ENCODE measurements at regions not wholly inside any gene's neighbourhood (a gene's known extent, or its start where the extent isn't known, plus 50 kb on each side); places are given as distances from the start of the nearest gene placed in this dataset.
"Not testable (repeated sequence)": the region's sequence is repeated elsewhere in the genome, so short reads cannot be mapped to it uniquely, and the experiment has no call there.

DNA sequence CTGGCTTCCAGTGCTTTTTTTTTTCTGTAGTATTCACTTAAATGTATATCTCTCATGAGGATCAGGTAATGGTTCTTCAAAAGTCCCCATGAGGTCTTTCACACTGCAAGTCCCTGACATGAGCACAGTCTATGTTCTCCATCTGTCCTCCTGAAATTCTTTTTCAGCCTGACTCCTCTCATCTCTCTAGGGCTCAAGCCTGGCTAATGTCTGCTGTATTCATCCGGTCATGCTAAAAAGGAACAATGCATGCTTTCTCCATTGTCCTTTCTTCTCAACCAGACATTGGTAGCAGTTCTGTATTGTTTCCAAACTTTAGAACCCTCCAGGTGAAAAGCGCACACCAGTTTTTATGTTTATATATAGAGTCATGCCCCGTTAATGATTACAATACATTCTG is 368.3 kb upstream of the OLFM3 start:
- peak; percentile 56 for DNase-seq

DNA sequence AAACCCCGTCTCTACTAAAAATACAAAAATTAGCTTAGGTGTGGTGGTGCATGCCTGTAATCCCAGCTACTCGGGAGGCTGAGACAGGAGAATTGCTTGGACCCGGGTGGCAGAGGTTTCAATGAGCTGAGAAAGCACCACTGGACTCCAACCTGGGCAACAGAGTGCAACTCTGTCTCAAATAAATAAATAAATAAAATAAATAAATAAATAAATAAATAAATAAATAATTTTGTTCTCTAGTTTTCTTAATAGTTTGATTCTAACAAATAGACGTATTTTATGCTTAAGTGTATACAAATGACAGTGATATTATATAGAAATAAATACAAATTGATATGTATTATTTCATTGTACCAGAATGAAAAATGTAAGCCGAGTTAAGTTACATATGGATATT is 339.9 kb upstream of the OLFM3 start:
- DNase-seq: no peak

DNA sequence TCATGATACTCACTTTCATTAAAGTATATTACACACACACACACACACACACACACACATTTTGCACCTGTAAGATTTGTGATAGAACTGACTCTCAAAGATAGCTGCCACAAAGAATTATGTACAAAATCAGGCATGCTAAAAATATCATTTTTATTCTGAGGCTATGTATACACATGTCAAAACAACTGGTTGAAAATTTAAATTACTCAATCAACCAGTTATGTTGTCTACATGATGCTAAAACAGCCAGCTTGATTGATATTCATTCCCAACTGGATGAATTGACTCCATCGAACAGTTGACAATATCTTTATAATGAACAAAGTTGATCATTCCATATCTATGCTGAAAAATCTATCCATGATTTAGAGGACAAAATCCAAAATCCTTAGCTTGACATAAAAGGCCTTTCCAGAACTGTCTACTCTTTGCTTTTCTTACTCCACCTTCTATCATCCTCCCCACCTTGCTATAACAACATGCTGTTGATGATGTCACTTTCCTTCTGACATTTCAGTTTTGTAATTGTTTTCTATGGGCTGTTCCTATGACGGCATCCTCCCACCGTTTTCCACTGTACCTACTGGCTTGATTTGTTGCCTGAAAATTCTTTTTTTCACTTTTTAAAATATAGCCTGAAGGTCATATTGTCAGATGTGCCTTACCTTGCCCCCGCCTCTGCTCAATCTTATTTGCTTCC is 321.5 kb upstream of the OLFM3 start:
- no peak for DNase-seq

DNA sequence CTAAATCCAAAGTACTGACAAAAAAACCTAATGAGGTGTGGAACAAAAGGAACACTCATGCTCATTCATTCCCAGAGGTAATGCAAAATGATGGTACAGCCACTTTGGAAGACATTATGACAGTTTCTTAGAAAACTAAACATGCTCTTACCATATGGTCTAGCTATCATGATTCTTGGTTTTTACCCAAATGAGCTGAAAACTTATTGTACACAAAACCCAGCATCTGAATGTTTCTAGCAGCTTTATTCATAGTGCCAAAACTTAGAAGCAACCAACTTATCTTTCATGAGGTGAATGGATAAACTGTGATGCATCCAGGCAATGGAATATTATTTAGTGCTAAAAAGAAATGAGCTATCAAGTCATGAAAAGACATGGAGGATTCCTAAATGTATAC is 318.4 kb upstream of the OLFM3 start:
- DNase-seq: no peak

DNA sequence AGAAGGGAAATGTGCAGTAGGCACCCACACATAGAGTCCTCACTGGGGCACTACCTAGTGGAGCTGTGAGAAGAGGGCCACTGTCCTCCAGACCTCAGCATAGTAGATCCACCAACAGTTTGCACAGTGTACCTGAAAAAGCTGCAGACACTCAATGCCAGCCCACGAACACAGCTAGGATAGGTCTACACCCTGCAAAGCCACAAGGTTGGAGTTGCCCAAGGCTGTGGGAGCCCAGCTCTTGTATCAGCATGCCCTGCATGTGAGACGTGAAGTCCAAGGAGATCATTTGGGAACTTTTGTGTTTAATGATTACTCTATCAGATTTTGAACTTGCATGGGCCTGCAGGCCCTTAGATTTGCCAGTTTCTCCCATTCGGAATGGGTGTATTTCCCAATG is 299.4 kb upstream of the OLFM3 start:
- DNase-seq: no peak

DNA sequence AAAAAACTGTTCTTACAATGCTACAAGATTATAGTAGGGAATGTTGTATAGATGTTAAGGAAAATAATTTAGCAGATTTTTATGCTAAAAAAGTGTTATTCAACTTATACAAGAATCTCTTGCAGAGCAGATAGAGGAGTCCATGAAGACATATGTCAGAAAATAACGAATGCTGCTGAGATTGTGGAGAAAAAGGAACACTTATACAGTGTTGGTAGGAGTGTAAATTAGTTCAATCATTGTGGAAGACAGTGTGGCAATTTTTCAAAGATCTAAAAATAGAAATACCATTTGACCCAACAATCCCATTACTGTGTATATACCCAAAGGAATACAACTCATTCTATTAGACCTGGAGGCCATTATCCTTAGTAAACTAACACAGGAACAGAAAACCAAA is 286.2 kb upstream of the OLFM3 start:
- DNase-seq: no peak

DNA sequence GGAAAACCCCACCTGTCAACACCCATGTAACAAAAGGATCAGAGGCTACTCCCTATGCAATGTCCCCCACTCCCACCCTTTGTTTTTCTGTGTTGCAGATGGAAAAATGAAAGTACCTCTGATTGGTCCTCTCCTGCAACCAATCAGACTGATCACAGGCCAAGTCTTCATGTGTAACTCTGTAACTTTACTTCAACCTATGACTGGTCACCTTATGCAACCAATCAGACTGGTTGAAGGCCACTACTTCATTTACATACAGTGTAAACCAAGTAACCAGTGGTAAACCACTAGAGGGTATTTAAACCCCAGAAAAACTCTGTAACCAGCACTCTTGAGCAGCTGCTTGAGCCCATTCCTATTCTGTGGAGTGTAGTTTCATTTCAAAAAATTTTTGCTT is 266.3 kb upstream of the OLFM3 start:
- no peak for DNase-seq

DNA sequence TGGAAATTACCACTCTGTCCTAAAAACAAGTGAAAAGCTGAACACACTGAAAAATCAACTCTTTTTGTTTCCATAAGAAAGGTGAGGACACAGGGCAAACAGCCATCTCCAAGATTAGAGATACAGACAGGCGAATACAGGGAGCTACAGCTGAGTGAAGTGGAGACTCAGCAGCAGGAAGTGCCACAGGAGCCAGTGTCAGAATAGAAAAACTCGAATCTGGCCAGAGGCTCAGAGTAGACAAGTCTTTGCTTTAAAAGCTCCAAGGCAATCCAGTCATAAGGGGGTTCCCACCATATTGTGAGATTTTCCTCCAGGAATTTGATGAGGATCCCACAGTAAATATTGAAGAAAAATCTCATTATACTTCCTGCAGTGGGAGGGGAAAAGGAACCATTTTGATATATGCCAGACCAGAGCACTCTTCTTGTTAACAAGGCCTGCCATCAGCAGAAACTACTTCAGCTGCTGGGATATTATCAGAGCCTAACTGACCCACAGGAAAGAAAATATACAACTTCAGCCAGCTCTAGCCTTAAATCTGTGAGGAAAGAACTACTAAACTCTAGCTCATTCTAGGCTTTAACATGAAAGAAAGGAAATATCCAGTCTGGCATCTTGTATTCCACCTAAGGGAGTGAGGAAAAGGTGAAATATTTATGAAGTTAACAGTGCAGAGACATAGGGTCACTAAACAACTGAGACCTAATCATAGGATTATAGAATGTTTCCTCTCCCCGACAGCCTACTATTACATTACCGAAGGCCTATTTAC is 256.2 kb upstream of the OLFM3 start:
- peak; percentile 51 for DNase-seq

DNA sequence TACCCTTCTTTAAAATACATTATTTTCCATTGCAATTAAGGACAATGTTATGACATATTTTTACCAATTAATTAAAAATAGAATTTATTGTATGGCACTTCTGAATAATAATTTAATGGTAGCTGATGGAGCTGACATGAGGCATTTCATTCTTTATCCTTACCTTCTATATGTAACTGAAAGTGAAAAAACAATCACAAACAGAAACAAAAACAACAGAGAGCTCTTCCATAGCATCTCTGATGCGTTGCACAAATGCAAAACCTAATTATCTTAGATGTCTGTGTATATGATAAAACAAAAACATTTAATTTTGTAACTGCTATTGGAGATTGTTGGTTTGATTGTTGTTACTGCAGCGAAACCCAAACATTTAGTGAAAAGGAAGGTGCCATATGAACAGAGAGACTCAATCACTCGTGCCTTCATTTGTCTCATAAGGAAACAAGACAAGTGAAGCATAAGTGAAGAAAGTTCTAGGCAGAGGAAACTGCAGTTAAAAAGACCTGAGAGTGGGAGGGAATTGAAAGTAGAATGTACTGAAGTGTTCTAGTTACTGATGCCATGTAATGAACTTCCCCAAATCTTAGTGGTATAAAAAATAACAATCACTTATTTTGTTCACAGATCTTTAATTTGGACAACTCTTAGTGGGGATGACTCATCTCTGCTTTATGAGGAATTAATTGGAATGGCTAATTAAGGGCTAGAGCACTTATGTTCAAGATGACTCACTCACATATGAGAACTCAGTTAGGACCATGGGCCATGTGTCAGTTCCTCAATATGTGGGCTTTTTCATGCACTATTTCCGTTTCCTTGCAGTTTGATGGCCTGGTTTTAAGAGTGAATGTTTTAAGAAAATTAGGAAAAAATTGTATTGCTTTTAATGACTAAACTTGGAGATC is 245.0 kb upstream of the OLFM3 start:
- DNase-seq: no peak

DNA sequence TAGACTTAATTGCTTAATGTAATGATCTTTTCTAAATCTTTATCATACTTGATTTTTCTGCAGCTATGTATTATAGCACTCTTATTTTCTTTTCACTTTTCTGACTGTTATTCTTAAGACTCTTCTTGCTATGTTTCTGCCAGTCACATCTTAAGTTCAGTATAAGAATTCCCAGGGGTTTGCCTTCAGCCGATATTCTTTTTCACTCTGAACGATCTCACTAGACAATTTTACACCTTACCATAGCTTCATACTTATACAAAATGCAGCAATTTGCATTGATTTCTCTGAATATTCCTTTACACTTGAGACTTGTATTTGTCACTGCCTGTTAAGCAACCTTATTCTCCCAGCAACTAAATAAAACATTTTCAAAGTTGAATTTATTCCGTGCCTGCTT is 242.5 kb upstream of the OLFM3 start:
- DNase-seq: no peak

DNA sequence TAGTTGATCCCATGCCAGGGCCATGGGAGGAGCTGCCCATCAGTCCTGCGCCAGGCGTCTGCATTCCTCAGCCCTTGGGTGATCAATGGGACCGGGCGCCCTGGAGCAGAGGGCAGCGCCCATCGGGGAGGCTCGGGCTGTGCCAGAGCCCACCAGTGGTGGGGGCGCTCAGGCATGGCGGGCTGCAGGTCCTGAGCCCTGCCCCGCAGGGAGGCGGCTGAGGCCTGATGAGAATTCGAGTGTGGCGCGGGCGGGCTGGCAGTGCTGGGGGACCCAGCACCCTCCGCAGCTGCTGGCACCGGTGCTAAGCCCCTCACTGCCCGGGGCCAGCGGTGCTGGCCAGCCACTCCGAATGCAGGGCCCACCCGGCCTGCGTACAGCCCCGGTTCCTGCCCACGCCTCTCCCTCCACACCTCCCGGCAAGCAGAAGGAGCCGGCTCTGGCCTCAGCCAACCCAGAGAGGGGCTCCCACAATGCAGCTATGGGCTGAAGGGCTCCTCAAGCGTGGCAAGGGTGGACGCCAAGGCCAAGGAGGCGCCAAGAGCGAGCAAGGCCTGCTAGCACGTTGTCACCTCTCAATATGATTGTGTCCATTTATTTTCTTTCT is 238.1 kb upstream of the OLFM3 start:
- DNase-seq: no peak

DNA sequence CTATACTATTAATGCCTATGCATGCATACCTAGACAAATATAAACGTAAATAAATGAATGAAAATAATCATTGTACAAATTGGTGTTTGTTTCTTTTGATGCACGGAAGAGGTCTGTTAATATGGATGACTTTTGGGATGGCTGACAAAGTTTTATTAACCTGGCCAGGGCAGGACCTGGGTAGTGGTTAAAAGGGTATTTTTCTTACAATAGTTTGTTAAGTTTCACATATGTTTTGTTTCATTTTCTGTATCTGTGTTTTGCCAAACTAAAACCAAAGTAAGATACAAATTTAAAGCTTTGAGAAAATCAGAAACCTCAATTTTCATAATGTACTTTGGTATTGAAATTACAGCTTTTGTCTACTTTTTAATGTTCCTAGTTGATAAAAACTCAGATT is 222.7 kb upstream of the OLFM3 start:
- no peak for DNase-seq

DNA sequence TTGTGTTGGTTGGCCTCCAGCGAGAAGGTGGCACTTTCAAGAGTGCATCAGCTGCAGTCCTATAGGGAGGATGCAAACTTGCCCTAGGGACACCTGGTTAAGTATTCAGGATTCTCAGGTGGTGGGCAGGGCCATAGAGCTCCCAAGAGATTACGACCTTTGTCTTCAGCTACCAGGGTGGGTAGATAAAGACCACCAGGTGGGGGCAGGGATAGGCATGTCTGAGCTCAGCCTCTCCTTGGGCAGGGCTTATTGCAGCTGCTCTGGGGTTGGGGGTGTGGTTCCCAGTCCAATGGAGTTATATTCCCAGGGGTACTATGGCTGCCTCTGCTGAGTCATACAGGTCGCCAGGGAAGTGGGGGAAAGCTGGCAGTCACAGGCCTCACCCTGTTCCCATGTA is 214.2 kb upstream of the OLFM3 start:
- not testable (repeated sequence) for DNase-seq

DNA sequence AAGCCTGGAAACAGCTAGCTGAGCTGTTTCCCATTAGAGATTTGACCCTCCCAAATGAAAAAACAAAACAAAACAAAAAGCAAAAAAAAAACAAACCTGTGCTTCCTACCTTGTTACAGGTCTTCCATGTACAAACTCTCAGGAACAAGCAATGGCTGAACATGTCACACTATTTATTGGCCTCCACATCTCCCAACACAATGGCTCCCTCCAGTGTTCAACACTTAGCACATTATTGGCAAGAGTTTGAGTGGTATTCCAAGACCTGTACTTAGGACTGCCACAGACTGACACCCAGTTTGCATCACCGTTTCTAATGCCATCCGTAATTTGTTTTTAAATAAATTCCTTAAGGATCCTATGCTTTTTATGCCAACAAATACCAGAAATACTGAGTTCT is 195.0 kb upstream of the OLFM3 start:
- peak; percentile 64 for DNase-seq

DNA sequence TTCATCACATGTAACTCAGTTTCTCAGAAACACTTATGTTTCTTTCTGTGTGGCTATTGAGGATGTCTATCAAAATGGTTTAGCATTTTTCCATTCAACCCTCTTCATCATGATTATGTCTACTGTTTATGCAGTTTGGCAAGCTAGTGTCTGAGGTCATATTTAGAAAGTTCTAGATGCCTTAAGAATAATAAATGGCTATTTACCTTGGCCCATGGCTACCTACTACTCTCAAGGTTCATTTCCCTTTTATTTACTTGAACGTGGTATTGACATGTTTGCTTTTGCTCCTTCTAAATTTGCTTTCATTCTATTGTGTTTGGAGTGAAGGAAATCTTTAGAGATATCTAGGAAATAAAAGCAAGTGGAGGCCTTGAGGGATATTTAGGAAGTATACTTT is 193.7 kb upstream of the OLFM3 start:
- no peak for DNase-seq

DNA sequence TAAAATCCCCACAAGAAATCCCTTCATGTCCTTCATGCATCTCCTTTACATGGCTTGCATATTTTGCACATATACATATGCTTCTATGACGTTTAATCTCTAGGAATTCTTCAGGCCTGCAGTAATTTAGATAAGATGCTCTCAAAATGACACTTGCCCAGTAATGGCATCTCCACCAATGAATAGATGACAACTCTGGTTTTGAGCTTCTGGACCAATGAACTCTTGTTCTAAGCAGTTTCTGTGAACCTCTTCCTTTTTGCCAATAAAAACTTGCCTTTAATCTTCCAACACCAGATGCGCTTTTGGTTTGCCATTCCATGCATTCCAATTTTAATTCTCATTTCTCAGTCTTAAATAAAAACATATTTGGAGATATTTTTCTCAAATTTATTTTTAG is 189.8 kb upstream of the OLFM3 start:
- no peak for DNase-seq

DNA sequence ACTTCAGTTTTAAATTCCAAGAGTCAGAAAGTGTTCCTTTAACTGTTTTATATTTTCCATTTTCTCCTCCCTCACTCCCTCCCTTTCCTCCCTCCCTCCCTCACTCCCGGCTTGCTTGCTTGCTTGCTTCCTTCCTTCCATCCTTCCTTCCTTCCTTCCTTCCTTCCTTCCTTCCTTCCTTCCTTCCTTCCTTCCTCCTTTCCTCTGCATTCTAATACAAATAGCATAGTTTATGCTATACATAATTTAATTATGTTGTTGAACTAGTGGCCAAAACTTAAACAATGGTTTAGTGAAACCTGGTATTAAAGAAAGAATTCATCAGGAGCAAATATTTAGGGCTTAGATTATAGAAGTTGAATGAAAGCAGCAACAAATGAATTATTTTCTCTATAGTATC is 188.5 kb upstream of the OLFM3 start:
- no peak for DNase-seq

DNA sequence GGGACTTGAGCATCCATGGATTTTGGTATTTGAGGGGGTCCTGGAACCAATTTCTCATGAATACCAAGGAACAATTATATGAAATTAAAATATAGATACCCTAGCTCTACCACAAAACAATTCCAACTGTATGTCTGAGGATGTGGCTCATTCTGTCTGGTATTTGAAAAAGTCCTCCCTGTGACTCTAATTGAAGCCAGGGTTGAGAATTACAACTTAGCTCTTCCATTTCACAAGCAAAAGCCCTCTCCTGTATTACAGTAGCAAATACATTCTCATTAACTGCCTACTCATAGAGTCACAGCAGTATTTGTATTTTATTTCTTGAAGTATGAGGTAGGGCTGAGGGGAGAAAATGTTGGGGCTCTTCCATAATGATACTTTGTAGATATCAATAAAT is 187.8 kb upstream of the OLFM3 start:
- no peak for DNase-seq

DNA sequence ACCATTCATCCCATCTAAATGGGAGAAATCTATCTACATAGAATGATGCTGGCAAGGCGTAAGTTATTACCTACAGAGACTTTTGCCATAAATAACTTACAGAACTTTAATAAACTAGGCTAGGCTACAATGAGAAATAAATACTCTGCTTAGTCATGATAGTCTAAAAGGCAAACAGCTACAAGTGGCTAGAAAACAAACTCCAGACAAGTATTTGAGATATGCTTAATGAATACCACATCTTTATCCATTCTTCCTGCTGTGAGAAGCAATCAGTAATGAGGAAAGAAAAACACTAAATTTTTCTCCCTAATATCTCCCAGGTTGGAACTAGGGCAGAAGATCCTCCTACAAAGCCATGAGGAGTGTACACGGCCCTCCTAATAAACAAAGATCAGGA is 187.0 kb upstream of the OLFM3 start:
- DNase-seq: no peak

DNA sequence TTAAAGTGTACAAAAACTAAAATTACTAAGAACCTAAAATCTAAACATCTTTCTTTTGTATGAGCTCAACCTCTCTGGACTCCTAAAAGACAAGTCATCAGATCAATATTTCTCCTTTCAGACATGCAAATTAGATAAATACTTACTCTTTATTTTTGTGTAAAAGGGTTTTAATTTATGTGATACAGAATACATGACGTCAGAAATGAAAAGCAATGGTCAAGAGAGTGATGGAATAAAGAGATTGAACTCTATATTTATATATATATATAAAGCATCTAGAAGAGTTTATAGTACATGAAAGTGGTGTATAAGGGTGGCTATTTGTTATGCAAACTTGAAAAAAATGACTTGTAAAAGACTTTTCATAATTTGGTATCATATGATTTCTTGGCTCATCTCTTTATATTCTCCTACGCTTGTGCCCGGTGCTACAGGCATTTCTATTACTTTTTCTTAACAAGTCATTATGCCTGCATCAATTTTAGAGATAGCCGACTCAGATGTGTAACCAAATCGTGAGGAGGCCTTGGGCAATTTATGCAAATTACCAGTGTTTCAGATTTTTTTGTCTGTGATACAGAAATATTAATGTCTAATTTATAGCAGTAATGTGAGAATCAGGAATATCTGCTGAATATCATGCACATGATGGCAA is 186.0 kb upstream of the OLFM3 start:
- DNase-seq: no peak

DNA sequence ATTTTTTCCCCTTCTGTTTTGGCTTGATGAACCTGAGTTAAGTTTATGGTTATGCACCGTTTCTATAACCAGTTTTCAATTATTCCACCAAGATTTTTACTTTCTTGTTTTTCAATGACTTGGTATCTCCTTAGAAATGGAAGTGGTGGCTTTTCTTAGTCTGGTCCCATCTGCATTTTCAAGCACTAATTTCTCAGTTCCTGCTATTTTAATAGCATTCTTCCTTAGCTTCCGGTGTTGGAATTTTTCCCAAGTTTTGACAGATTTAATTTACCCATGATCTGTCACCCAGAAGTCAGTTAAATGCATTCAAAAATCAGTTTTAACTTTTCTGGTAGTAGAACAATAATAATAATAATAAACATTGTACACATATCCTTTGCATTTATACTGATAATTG is 184.6 kb upstream of the OLFM3 start:
- DNase-seq: no peak

DNA sequence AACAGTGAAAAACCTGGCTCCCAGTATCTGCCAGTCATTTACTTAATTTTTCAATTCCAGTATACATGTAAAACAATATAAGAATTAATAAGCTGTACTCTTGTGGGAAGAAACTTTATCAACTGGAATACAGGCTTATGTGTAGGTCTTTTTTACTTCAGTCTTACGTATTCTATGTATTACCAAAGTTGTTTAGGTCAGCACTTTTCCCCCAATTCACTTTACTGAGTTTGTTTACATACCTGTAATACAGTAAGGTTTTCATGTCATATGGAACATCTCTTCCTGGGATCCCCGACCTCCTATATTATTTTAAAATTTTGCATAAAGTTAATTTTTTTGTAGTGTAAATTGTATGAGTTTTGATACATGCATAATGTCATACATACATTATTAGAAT is 181.8 kb upstream of the OLFM3 start:
- DNase-seq: no peak

Data from islet precursor cell (in vitro differentiated cells).